GM12892 (cell line): ENCODE measurements at regions not wholly inside any gene's neighbourhood (a gene's known extent, or its start where the extent isn't known, plus 50 kb on each side); places are given as distances from the start of the nearest gene placed in this dataset.

ENCODE experiments used
- POLR2A ChIP-seq: IDR thresholded peaks from 2 replicates; pipeline ENCODE4 v1.6.1; 2011; ENCODE audit warnings: low read depth, low read length, control low read depth
- POLR2AphosphoS5 ChIP-seq: IDR thresholded peaks from 2 replicates; pipeline ENCODE4 v1.6.1; 2011; ENCODE audit warnings: low read depth, low read length, control low read depth
- TAF1 ChIP-seq: IDR thresholded peaks from 2 replicates; pipeline ENCODE4 v1.6.1; 2011; ENCODE audit warnings: low read depth, mild to moderate bottlenecking, control low read depth, low read length, borderline replicate concordance

DNA sequence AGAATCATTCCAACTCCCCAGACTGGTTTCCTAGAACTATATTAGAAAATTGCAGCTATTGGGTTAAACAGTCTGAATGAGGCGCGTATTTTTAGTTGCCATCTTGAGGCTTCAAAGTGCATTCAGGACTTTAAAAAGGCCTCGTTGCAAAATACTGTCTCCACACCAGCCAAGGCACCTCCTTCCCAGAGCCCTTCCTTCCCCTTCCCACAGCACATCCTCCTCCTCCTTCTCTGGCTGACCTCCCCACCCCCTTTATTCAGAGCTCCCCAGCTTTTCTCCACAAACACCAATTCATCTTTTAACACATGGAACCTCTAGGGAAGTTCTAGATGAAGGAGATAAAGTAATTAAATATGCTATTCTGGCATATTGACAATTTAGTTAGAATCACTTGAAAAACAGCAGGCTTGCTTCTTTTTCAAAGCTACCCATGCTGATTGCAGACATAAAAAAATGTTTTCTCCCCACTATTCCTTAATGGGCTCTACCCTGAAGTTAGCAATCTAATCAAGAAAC is 90.3 kb downstream of the RTP5 start:
- TF ChIP-seq POLR2AphosphoS5 (no peak), POLR2A (no peak), TAF1 (no peak)
